ENCODE measurements at regions not wholly inside any gene's neighbourhood (a gene's known extent, or its start where the extent isn't known, plus 50 kb on each side); places are given as distances from the start of the nearest gene placed in this dataset.

DNA sequence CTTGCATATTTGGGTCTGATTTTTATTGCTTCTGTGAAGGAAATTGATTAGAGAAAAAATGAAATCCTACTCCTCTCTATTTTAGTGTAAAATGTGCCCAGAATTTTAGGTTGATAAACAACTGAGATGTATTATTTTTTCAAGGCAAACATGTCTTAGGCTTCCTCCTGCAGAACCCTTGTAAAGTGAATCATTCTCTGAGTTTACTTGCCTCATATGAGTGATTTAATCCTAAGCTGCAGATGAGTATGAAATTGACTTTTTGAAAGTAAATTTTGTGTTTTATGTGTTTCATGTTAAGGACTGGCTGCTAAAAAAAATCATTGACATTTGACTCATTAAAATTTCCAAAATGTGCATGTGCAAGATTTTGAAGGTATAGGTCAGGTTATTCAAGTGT, 138.5 kb upstream of the PHACTR1 start:
- TF ChIP-seq ETV6 (CRISPR knock-in tag; IDR thresholded peaks at IDR 0.05): no peak
- TF ChIP-seq ZNF219 (CRISPR knock-in tag; IDR thresholded peaks at IDR 0.05; ENCODE audit: borderline replicate concordance): no peak
- TF ChIP-seq, protein P1, sequence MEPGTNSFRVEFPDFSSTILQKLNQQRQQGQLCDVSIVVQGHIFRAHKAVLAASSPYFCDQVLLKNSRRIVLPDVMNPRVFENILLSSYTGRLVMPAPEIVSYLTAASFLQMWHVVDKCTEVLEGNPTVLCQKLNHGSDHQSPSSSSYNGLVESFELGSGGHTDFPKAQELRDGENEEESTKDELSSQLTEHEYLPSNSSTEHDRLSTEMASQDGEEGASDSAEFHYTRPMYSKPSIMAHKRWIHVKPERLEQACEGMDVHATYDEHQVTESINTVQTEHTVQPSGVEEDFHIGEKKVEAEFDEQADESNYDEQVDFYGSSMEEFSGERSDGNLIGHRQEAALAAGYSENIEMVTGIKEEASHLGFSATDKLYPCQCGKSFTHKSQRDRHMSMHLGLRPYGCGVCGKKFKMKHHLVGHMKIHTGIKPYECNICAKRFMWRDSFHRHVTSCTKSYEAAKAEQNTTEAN (CRISPR knock-in tag; IDR thresholded peaks at IDR 0.05): no peak
- Mint-ChIP-seq H3K27me3 (ENCODE audit: low read depth) (no peaks in the 10 kb centered on the region), H3K9me3 (no peaks in the 10 kb centered on the region), H3K4me1 (peaks cover 8% of the 10 kb centered on the region), H3K27ac (no peak overlapping the region), H3K4me3 (no peak overlapping the region), H3K36me3 (no peaks in the 10 kb centered on the region)
- CTCF ChIA-PET: no interaction called here
- ATAC-seq (no peak), DNase-seq (ENCODE audit: low spot score) (no peak)
- POLR2A ChIA-PET: no interaction called here

DNA sequence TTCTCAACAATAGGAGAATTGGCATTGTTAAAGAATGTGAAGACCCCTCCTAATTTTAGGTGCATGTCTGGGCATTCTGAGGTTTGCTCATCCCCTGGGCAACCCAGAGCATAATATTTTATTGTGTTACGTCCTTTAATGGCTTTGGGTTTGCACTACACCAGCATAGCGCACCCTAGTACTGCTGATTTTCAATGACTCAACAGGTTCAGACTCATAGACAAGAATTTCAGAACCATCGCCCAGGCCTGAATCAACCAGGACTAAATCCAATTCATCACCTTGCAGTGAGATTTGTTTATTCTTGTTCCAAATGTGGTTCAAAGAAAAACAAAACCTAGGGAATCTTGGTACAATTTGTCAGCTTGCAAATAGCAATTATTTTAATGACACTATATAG, 137.8 kb upstream of the PHACTR1 start:
- DNase-seq (ENCODE audit: low spot score): no peak
- no peak for ATAC-seq
- CTCF ChIA-PET: no interaction called here
- Mint-ChIP-seq H3K9me3 (no peaks in the 10 kb centered on the region), H3K36me3 (no peaks in the 10 kb centered on the region), H3K4me1 (0 out of 2 replicates have a peak, but pooled peaks cover 3% of the 10 kb centered on the region), H3K4me3 (no peak overlapping the region), H3K27ac (no peak overlapping the region), H3K27me3 (ENCODE audit: low read depth) (no peaks in the 10 kb centered on the region)
- TF ChIP-seq ZBTB21 (CRISPR knock-in tag; IDR thresholded peaks at IDR 0.05; ENCODE audit: borderline replicate concordance): no peak
- TF ChIP-seq, protein P2, sequence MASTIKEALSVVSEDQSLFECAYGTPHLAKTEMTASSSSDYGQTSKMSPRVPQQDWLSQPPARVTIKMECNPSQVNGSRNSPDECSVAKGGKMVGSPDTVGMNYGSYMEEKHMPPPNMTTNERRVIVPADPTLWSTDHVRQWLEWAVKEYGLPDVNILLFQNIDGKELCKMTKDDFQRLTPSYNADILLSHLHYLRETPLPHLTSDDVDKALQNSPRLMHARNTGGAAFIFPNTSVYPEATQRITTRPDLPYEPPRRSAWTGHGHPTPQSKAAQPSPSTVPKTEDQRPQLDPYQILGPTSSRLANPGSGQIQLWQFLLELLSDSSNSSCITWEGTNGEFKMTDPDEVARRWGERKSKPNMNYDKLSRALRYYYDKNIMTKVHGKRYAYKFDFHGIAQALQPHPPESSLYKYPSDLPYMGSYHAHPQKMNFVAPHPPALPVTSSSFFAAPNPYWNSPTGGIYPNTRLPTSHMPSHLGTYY (CRISPR knock-in tag; IDR thresholded peaks at IDR 0.05): no peak
- TF ChIP-seq, protein P3, sequence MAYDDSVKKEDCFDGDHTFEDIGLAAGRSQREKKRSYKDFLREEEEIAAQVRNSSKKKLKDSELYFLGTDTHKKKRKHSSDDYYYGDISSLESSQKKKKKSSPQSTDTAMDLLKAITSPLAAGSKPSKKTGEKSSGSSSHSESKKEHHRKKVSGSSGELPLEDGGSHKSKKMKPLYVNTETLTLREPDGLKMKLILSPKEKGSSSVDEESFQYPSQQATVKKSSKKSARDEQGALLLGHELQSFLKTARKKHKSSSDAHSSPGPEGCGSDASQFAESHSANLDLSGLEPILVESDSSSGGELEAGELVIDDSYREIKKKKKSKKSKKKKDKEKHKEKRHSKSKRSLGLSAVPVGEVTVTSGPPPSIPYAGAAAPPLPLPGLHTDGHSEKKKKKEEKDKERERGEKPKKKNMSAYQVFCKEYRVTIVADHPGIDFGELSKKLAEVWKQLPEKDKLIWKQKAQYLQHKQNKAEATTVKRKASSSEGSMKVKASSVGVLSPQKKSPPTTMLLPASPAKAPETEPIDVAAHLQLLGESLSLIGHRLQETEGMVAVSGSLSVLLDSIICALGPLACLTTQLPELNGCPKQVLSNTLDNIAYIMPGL (CRISPR knock-in tag; IDR thresholded peaks at IDR 0.05): no peak
- TF ChIP-seq SOX15 (CRISPR knock-in tag; IDR thresholded peaks at IDR 0.05): no peak
- TF ChIP-seq CREM (CRISPR knock-in tag; IDR thresholded peaks at IDR 0.05): no peak
- no peak for TF ChIP-seq TEAD1 (CRISPR knock-in tag; IDR thresholded peaks at IDR 0.05)
- TF ChIP-seq SP1 (CRISPR knock-in tag; conservative IDR thresholded peaks at IDR 0.05): no peak
- TF ChIP-seq FOXK1 (CRISPR knock-in tag; IDR thresholded peaks at IDR 0.05): no peak
- TF ChIP-seq, protein P4, sequence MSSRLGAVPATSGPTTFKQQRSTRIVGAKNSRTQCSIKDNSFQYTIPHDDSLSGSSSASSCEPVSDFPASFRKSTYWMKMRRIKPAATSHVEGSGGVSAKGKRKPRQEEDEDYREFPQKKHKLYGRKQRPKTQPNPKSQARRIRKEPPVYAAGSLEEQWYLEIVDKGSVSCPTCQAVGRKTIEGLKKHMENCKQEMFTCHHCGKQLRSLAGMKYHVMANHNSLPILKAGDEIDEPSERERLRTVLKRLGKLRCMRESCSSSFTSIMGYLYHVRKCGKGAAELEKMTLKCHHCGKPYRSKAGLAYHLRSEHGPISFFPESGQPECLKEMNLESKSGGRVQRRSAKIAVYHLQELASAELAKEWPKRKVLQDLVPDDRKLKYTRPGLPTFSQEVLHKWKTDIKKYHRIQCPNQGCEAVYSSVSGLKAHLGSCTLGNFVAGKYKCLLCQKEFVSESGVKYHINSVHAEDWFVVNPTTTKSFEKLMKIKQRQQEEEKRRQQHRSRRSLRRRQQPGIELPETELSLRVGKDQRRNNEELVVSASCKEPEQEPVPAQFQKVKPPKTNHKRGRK (CRISPR knock-in tag; IDR thresholded peaks at IDR 0.05; ENCODE audit: borderline replicate concordance): no peak
- no peak for TF ChIP-seq ETV6 (CRISPR knock-in tag; IDR thresholded peaks at IDR 0.05)
- TF ChIP-seq, protein P5, sequence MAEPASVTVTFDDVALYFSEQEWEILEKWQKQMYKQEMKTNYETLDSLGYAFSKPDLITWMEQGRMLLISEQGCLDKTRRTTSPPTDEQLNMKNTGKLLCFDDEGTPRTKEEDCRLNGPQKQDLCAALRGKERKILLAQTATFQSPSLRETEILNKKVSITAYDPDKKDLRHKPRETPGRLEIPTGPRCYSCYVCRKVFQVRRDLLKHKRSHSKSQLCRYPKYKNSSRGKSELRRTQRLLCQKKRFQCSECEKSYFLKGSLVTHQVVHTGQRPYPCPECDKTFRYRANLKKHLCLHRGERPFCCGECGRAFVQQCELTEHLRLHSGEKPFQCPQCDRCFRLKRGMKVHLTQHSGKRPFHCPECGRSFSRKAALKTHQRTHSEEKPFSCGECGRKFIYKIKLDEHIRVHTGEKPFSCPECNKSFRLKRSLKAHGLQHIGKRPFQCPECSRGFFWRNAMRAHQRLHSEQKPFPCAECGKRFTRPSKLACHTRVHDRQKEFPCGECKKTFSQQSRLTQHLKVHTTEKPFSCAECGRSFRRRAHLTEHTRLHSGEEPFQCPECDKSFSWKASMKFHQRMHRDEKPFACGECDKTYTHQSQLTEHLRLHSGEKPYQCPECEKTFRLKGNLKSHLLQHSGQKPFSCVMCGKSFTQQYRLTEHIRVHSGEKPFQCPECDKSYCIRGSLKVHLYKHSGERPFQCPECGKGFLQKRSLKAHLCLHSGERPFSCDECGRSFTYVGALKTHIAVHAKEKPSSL (CRISPR knock-in tag; conservative IDR thresholded peaks at IDR 0.05): no peak
- TF ChIP-seq NFYB (CRISPR knock-in tag; conservative IDR thresholded peaks at IDR 0.05; ENCODE audit: low read depth): no peak
- TF ChIP-seq NR3C1 (CRISPR knock-in tag; conservative IDR thresholded peaks at IDR 0.05; ENCODE audit: low read depth): no peak
- no peak for TF ChIP-seq MYBL2 (CRISPR knock-in tag; IDR thresholded peaks at IDR 0.05)
- POLR2A ChIA-PET: no interaction called here
